Naive B cell (primary cell): ENCODE measurements at regions not wholly inside any gene's neighbourhood (a gene's known extent, or its start where the extent isn't known, plus 50 kb on each side); places are given as distances from the start of the nearest gene placed in this dataset.

Experiments used
- ATAC-seq, 2 donors: fragments of 150-1000 bp; cut with Tn5 transposase; 2 replicates each; pipeline ENCODE4 v1.10.0; 2021; ENCODE audit warnings: low read depth in 2 of 2, mild to moderate bottlenecking in 2 of 2, moderate library complexity in 2 of 2
- DNase-seq: peaks from one replicate; pipeline ENCODE4 v3.0.0; 2022
- H3K27ac Mint-ChIP-seq, 6 donors: one replicate each; pipeline ENCODE4 v1.8.0; 2020 to 2022; ENCODE audit warnings: mild to moderate bottlenecking in 6 of 6, mixed read lengths in 6 of 6, moderate library complexity in 5 of 6, inconsistent platforms in 2 of 6
- H3K27me3 Mint-ChIP-seq, 3 donors: one replicate each; pipeline ENCODE4 v1.8.0; 2021 to 2022; ENCODE audit warnings: mixed read lengths in 3 of 3, mild to moderate bottlenecking in 1 of 3
- H3K36me3 Mint-ChIP-seq, 2 donors: one replicate each; pipeline ENCODE4 v1.8.0; 2020 to 2022; ENCODE audit warnings: mixed read lengths in 2 of 2, inconsistent platforms in 1 of 2, mild to moderate bottlenecking in 1 of 2
- H3K4me1 Mint-ChIP-seq, 3 donors: one replicate each; pipeline ENCODE4 v1.8.0; 2020 to 2022; ENCODE audit warnings: mixed read lengths in 3 of 3, inconsistent platforms in 1 of 3, mild to moderate bottlenecking in 1 of 3, moderate library complexity in 1 of 3
- H3K4me3 Mint-ChIP-seq, 8 donors: one replicate each; pipeline ENCODE4 v1.8.0; 2020 to 2022; ENCODE audit warnings: mild to moderate bottlenecking in 8 of 8, mixed read lengths in 8 of 8, moderate library complexity in 8 of 8, inconsistent platforms in 2 of 8
- H3K9me3 Mint-ChIP-seq, 7 donors: one replicate each; pipeline ENCODE4 v1.8.0; 2020 to 2022; ENCODE audit warnings: mixed read lengths in 7 of 7, mild to moderate bottlenecking in 5 of 7, inconsistent platforms in 2 of 7, moderate library complexity in 1 of 7

- Mint-ChIP-seq H3K27ac (no peak overlapping the region), H3K4me1 (no peaks in the 10 kb centered on the region), H3K9me3 (peaks cover 5 to 19% (median 12%) of the 10 kb centered on the region in 7 donors), H3K36me3 (peaks cover 0 to 9% of the 10 kb centered on the region in 2 donors), H3K4me3 (no peak overlapping the region), H3K27me3 (peaks cover 4 to 24% (median 8%) of the 10 kb centered on the region in 3 donors)
- ATAC-seq (no peak), DNase-seq (no peak)
These were observed 51.6 kb upstream of the FMNL2 start for GRCh38 chr2:152283392-152283791.

- DNase-seq = no peak
- Mint-ChIP-seq H3K27ac (no peak overlapping the region), H3K27me3 (peaks cover 4 to 23% (median 8%) of the 10 kb centered on the region in 3 donors), H3K4me1 (no peaks in the 10 kb centered on the region), H3K36me3 (no peaks in the 10 kb centered on the region), H3K4me3 (no peak overlapping the region), H3K9me3 (peaks cover 2 to 9% (median 5%) of the 10 kb centered on the region in 7 donors)
- ATAC-seq = no peak
These were observed 50.6 kb upstream of the FMNL2 start for GRCh38 chr2:152284398-152284797.
